Endothelial cell of umbilical vein (primary cell): ENCODE measurements at regions not wholly inside any gene's neighbourhood (a gene's known extent, or its start where the extent isn't known, plus 50 kb on each side); places are given as distances from the start of the nearest gene placed in this dataset.

Source experiments
- BruUV-seq: library from RNA; stranded (reverse); fragments of 400-500 nt; replicated peaks from 2 replicates; lab custom pipeline; 2021; lab: Mats Ljungman, UMichigan
- CTCF ChIA-PET: fragments of 300-600, 350-600 bp; sonication (Branson Sonifier 250); formaldehyde crosslinking; loops from one replicate; lab custom pipeline; 2021; ENCODE audit warnings: antibody characterized with exemption, inconsistent platforms; lab: Charles Lee
- POLR2A ChIA-PET: fragments of 300-600, 350-600 bp; sonication (Branson Sonifier 250); formaldehyde crosslinking; loops from one replicate; lab custom pipeline; 2021; ENCODE audit warnings: antibody characterized with exemption, inconsistent platforms; lab: Charles Lee
- DNase-seq: peaks from one replicate; pipeline ENCODE4 v3.0.0-alpha.2; 2011; ENCODE audit warnings: low read depth, low spot score
- FAIRE-seq: peaks from 2 replicates; lab custom pipeline; 2011; peaks lifted over from hg19 to GRCh38; lab: Jason Lieb, UNC
- H2AFZ ChIP-seq: 2 replicates; pipeline ENCODE4 v1.6.0; 2012; ENCODE audit warnings: low read depth, low read length, control low read depth, inconsistent platforms
- H3K27ac ChIP-seq: 2 replicates; pipeline ENCODE4 v1.5.1; 2011; ENCODE audit warnings: low read depth, mild to moderate bottlenecking, control low read depth, low read length, moderate library complexity; ENCODE audit not compliant: insufficient read depth
- H3K27me3 ChIP-seq, 2 experiments: 2 replicates each; pipeline versions ENCODE4 v1.6.0 to v1.6.1; 2011; ENCODE audit warnings: low read length in 2 of 2, mixed read lengths in 1 of 2; ENCODE audit not compliant: control insufficient read depth in 2 of 2, insufficient read depth in 2 of 2
- H3K36me3 ChIP-seq, 2 experiments: 2 replicates in 1 of 2; 3 replicates in 1 of 2; pipeline ENCODE4 v1.5.1; 2011; ENCODE audit warnings: low read length in 2 of 2, mild to moderate bottlenecking in 1 of 2, moderate library complexity in 1 of 2; ENCODE audit not compliant: control insufficient read depth in 2 of 2, insufficient read depth in 2 of 2; ENCODE audit errors: extremely low read depth in 1 of 2
- H3K4me1 ChIP-seq: 3 replicates; pipeline ENCODE4 v1.5.1; 2011; ENCODE audit warnings: mild to moderate bottlenecking, low read length; ENCODE audit not compliant: control insufficient read depth, insufficient read depth; ENCODE audit errors: extremely low read depth
- H3K4me2 ChIP-seq: 2 replicates; pipeline ENCODE4 v1.6.1; 2011; ENCODE audit warnings: low read length, control low read depth, mixed read lengths; ENCODE audit not compliant: insufficient read depth
- H3K4me3 ChIP-seq, 3 experiments: fragments of 200-600 bp in 1 of 3; sonication (generic), shearing (Covaris generic) in 1 of 3; replicated peaks in 1 of 3; 2 replicates each; pipeline ENCODE4 v1.5.1; 2011 to 2016; ENCODE audit warnings: control low read depth in 3 of 3, low read length in 3 of 3, mild to moderate bottlenecking in 2 of 3, inconsistent platforms in 1 of 3, low read depth in 1 of 3, moderate library complexity in 1 of 3; ENCODE audit not compliant: insufficient read depth in 1 of 3
- H3K79me2 ChIP-seq: 2 replicates; pipeline ENCODE4 v1.6.0; 2012; ENCODE audit warnings: low read length, inconsistent platforms; ENCODE audit not compliant: control insufficient read depth, insufficient read depth
- H3K9ac ChIP-seq: replicated peaks from 2 replicates; pipeline ENCODE3; 2011; ENCODE audit warnings: low read length, control low read depth; ENCODE audit not compliant: insufficient read depth; ENCODE audit errors: extremely low read depth
- H3K9me1 ChIP-seq: replicated peaks from 3 replicates; pipeline ENCODE4 v1.6.0; 2011; ENCODE audit warnings: mild to moderate bottlenecking, low read length; ENCODE audit not compliant: control insufficient read depth, insufficient read depth; ENCODE audit errors: extremely low read depth
- H3K9me3 ChIP-seq: replicated peaks from 2 replicates; pipeline ENCODE4 v1.5.1; 2012; ENCODE audit warnings: low read length, inconsistent platforms; ENCODE audit not compliant: control insufficient read depth, insufficient read depth
- H4K20me1 ChIP-seq: replicated peaks from 2 replicates; pipeline ENCODE3; 2011; ENCODE audit warnings: mild to moderate bottlenecking, low read length; ENCODE audit not compliant: control insufficient read depth, insufficient read depth; ENCODE audit errors: extremely low read depth
- CTCF ChIP-seq, 2 donors: IDR thresholded peaks; 1 replicate in 1 of 2; 2 replicates in 1 of 2; pipeline ENCODE4 v1.5.1; 2011; ENCODE audit warnings: low read length in 2 of 2, mild to moderate bottlenecking in 2 of 2, moderate library complexity in 2 of 2, control low read depth in 1 of 2, inconsistent platforms in 1 of 2, low read depth in 1 of 2; ENCODE audit not compliant: insufficient read depth in 1 of 2; ENCODE audit errors: extremely low read depth in 1 of 2
- EZH2 ChIP-seq: IDR thresholded peaks from 2 replicates; pipeline ENCODE4 v1.6.1; 2012; ENCODE audit warnings: borderline replicate concordance, low read depth, mild to moderate bottlenecking, moderate library complexity, low read length, inconsistent platforms; ENCODE audit not compliant: severe bottlenecking
- FOS ChIP-seq: IDR thresholded peaks from 2 replicates; pipeline ENCODE4 v1.6.1; 2011; ENCODE audit warnings: mild to moderate bottlenecking, low read length, moderate library complexity, borderline replicate concordance; ENCODE audit not compliant: insufficient read depth
- GATA2 ChIP-seq: IDR thresholded peaks from 2 replicates; pipeline ENCODE4 v1.7.0; 2011; ENCODE audit warnings: low read depth, mild to moderate bottlenecking, moderate library complexity, mixed read lengths, low read length; ENCODE audit not compliant: insufficient read length, insufficient read depth
- JUN ChIP-seq: IDR thresholded peaks from 2 replicates; pipeline ENCODE4 v1.6.1; 2011; ENCODE audit warnings: borderline replicate concordance, low read depth; ENCODE audit not compliant: insufficient read length, insufficient read depth
- MAX ChIP-seq: IDR thresholded peaks from 2 replicates; pipeline ENCODE4 v1.6.1; 2011; ENCODE audit not compliant: insufficient read depth, insufficient read length
- MYC ChIP-seq: IDR thresholded peaks from one replicate; pipeline ENCODE4 v1.6.1; 2011; ENCODE audit warnings: mild to moderate bottlenecking, low read depth, low read length
- POLR2A ChIP-seq: IDR thresholded peaks from 2 replicates; pipeline ENCODE4 v1.6.1; 2012; ENCODE audit warnings: low read depth, mild to moderate bottlenecking, control low read depth, low read length
- POLR2AphosphoS5 ChIP-seq: IDR thresholded peaks from 2 replicates; pipeline ENCODE4 v1.6.1; 2012; ENCODE audit warnings: low read depth, mild to moderate bottlenecking, control low read depth, low read length, moderate library complexity; ENCODE audit not compliant: insufficient read depth
- dilution Hi-C: fragments of 300-500 bp; cut with MboI; formaldehyde crosslinking; loops from one replicate; pipeline ENCODE4 v1.15.0; 2019; ENCODE audit warnings: low sequenced_read_pairs; ENCODE audit not compliant: extremely low pct_ligation_motif_present
- intact Hi-C: fragments of 100-400 bp; cut with micrococcal nuclease; formaldehyde crosslinking; loops from one replicate; pipeline ENCODE4 v1.10.0; 2022

GRCh38 chr18:2179498-2180183 lies 391.7 kb downstream of the METTL4 start:
- Histone ChIP-seq H4K20me1 (no peaks in the 10 kb centered on the region), H3K9ac (no peak overlapping the region), H3K9me1 (no peaks in the 10 kb centered on the region), H3K27me3 (no peaks in the 10 kb centered on the region), H3K4me2 (no peak overlapping the region), H3K79me2 (no peaks in the 10 kb centered on the region), H3K27ac (no peak overlapping the region), H2AFZ (no peak overlapping the region), H3K9me3 (no peaks in the 10 kb centered on the region), H3K4me1 (no peaks in the 10 kb centered on the region), H3K4me3 (no peak overlapping the region), H3K36me3 (no peaks in the 10 kb centered on the region)
- intact Hi-C loops (no loop called here), dilution Hi-C loops (no loop called here)
- no TSS peak for BruUV-seq
- TF ChIP-seq POLR2A: no peak
- no peak for TF ChIP-seq JUN
- TF ChIP-seq FOS: no peak
- TF ChIP-seq CTCF (IDR thresholded peaks at IDR 0.05; ENCODE audit: extremely low read depth in 1 of 2, insufficient read depth in 1 of 2, low read depth in 1 of 2, low read length in 2 of 2): no peak
- TF ChIP-seq MAX: no peak
- no peak for TF ChIP-seq GATA2
- TF ChIP-seq MYC: no peak
- TF ChIP-seq POLR2AphosphoS5: no peak
- no peak for TF ChIP-seq EZH2
- CTCF ChIA-PET: interaction anchor here (0.9 kb wide), 1 partner anchor 362 kb away, joined by 3 read pairs; no protein-coding TSS in a partner anchor
- POLR2A ChIA-PET: no interaction called here
- DNase-seq (no peak), FAIRE-seq (no peak)
